ENCODE measurements at regions not wholly inside any gene's neighbourhood (a gene's known extent, or its start where the extent isn't known, plus 50 kb on each side); places are given as distances from the start of the nearest gene placed in this dataset.

DNA sequence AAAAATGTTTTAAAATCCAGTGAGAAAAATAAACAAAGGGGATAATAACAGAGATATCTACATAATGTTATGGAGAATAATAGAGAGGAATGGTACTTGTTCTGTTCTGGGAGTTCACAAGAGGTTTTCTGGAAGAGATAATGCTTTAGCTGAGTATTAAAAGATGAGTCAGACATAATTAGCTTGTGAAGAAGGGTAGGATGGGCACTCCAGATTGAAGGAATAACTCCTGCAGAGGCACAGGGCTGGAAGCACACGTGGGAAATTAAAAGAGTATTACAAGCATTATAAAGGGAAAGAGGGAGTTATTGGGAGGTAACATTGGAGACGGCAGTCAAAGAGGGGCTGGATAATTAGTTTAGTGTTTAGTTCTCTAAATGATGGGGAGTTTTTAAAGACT is 124.9 kb upstream of the BTG1 start:
- TF ChIP-seq EZH2 (IDR thresholded peaks at IDR 0.05) (no peak), FOXP2 (optimal IDR thresholded peaks at IDR 0.05; ENCODE audit: control extremely low read depth, extremely low read length, insufficient read depth) (no peak), POLR2AphosphoS5 (IDR thresholded peaks at IDR 0.05; ENCODE audit: borderline replicate concordance, low read depth, low read length) (no peak)
- DNase-seq (ENCODE audit: low read depth, low spot score): no peak
- Histone ChIP-seq H3K27ac (no peak overlapping the region), H3K9me3 (ENCODE audit: low read depth, low read length) (no peaks in the 10 kb centered on the region), H3K9ac (ENCODE audit: insufficient read length) (no peak overlapping the region), H3K36me3 (ENCODE audit: insufficient read depth, low read length) (no peaks in the 10 kb centered on the region), H3K4me3 (no peak overlapping the region)

DNA sequence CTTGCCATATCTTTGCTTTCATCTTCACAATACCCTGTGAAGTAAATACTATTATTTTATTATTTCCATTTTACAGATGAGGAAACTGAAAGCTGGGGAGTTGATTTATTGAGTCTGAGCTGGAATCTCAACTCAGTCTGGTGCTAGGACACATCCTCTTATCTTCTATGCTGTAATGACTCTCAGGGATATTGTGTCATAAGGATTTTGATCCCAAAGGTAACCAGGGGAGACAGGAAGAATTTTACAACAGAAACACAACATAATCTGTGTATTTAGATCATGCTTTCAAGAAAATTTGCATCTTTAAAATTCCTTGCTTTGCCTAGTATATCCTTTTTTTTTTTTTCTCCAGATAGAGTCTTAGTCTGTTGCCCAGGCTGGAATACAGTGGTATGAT is 123.3 kb upstream of the BTG1 start:
- Histone ChIP-seq H3K9ac (ENCODE audit: insufficient read length) (no peak overlapping the region), H3K36me3 (ENCODE audit: insufficient read depth, low read length) (no peaks in the 10 kb centered on the region), H3K27ac (no peak overlapping the region), H3K4me3 (no peak overlapping the region), H3K9me3 (ENCODE audit: low read depth, low read length) (no peaks in the 10 kb centered on the region)
- no peak for TF ChIP-seq POLR2AphosphoS5 (IDR thresholded peaks at IDR 0.05; ENCODE audit: borderline replicate concordance, low read depth, low read length)
- no peak for TF ChIP-seq EZH2 (IDR thresholded peaks at IDR 0.05)
- no peak for TF ChIP-seq FOXP2 (optimal IDR thresholded peaks at IDR 0.05; ENCODE audit: control extremely low read depth, extremely low read length, insufficient read depth)
- no peak for DNase-seq (ENCODE audit: low read depth, low spot score)

DNA sequence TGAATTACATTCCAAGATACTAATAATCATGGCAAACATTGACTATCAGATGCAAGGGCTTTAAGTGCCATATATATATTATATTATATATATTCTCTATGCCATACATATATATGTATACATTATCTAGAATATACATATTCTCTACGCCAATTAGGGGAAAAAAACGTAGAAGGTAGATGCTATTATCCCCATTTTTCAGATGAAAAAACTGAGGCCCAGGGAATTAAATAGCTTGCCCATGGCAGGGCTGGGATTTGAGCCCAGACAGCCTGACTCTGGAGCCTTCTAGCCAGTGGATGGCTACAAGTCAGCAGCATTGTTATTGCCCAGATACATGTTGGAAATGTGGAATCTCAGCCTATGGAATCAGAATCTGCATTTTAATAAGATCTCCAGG is 116.0 kb upstream of the BTG1 start:
- Histone ChIP-seq H3K36me3 (ENCODE audit: insufficient read depth, low read length) (no peaks in the 10 kb centered on the region), H3K27ac (no peak overlapping the region), H3K9me3 (ENCODE audit: low read depth, low read length) (no peaks in the 10 kb centered on the region), H3K4me3 (no peak overlapping the region), H3K9ac (ENCODE audit: insufficient read length) (no peak overlapping the region)
- no peak for TF ChIP-seq POLR2AphosphoS5 (IDR thresholded peaks at IDR 0.05; ENCODE audit: borderline replicate concordance, low read depth, low read length)
- TF ChIP-seq EZH2 (IDR thresholded peaks at IDR 0.05): no peak
- TF ChIP-seq FOXP2 (optimal IDR thresholded peaks at IDR 0.05; ENCODE audit: control extremely low read depth, extremely low read length, insufficient read depth): no peak
- DNase-seq (ENCODE audit: low read depth, low spot score): no peak

DNA sequence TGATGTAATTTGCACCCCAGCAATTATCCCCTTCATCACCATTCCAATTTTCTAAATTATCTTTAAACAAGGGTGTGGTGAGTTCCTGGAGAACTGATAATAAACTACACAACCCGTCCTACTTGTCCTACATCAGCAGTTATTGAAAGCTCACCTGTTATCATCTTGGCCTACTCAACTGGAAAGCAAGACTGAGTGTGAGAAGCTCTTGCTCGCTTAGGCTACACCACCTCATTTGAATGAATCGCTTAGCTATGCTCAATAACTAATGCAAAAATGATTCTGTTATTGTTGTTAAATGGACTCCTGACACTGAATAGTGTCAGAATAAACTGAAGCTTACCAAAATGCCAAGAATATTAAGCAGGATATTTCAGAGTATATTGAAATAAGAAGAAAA is 115.4 kb upstream of the BTG1 start:
- Histone ChIP-seq H3K27ac (no peak overlapping the region), H3K9ac (ENCODE audit: insufficient read length) (no peak overlapping the region), H3K9me3 (ENCODE audit: low read depth, low read length) (no peaks in the 10 kb centered on the region), H3K36me3 (ENCODE audit: insufficient read depth, low read length) (no peaks in the 10 kb centered on the region), H3K4me3 (no peak overlapping the region)
- TF ChIP-seq POLR2AphosphoS5 (IDR thresholded peaks at IDR 0.05; ENCODE audit: borderline replicate concordance, low read depth, low read length) (no peak), EZH2 (IDR thresholded peaks at IDR 0.05) (no peak), FOXP2 (optimal IDR thresholded peaks at IDR 0.05; ENCODE audit: control extremely low read depth, extremely low read length, insufficient read depth) (no peak)
- DNase-seq (ENCODE audit: low read depth, low spot score): no peak

DNA sequence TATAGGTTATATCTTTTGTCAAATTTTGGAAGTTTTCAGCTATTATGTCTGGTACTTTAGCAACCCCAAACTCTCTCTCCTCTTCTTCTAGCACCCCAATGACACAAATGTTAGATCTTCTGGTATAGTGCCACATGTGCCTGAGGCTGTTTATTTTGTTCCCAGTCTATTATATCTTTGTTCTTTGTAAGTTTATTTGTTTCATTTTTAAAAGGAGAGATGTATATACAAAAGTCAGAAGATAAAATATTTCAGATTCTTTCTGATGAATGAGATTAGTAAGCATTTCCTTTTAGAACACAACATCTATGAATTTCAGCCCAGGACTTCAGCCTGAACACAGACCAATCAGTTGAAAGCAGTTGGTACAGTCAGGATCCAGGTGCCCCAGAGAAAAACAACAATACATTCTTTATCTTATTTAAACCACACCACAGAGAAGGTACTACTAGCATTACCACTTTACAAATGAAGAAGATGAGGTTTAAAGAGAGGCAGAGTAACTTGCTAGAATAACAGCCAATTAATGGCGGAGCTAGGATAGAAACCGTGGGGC is 114.1 kb upstream of the BTG1 start:
- no peaks in the 10 kb centered on the region for H3K9me3 ChIP-seq (ENCODE audit: low read depth, low read length)

DNA sequence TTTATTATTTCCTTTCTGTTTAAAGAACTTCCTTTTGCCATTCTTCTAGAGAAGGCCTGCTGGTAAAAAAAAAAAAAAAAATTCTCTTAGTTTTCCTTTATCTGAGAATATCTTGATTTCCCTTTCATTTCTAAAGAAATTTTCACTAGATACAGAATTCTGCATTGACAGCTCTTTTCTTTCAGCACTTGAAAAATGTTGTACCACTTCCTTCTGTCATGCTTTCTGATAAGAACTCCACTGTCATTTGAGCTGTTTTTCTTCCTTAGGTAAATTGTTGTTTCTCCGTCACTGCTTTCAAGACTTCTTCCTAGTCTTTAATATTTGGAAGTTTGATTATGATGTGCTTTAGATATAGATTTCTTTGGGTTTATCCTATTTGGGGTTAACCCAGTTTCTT is 113.6 kb upstream of the BTG1 start:
- H3K9me3 ChIP-seq (ENCODE audit: low read depth, low read length): no peaks in the 10 kb centered on the region
- H3K27ac ChIP-seq: no peak overlapping the region
- H3K4me3 ChIP-seq: no peak overlapping the region
- TF ChIP-seq FOXP2 (optimal IDR thresholded peaks at IDR 0.05; ENCODE audit: control extremely low read depth, extremely low read length, insufficient read depth) (no peak), POLR2AphosphoS5 (IDR thresholded peaks at IDR 0.05; ENCODE audit: borderline replicate concordance, low read depth, low read length) (no peak), EZH2 (IDR thresholded peaks at IDR 0.05) (no peak)
- DNase-seq (ENCODE audit: low read depth, low spot score): no peak
- no peak overlapping the region for H3K9ac ChIP-seq (ENCODE audit: insufficient read length)
- H3K36me3 ChIP-seq (ENCODE audit: insufficient read depth, low read length): no peaks in the 10 kb centered on the region

More for the DNA sequence above, 114.1 kb upstream of the BTG1 start:
- no peak overlapping the region for H3K9ac ChIP-seq (ENCODE audit: insufficient read length)
- no peak overlapping the region for H3K27ac ChIP-seq
- no peak for TF ChIP-seq POLR2AphosphoS5 (IDR thresholded peaks at IDR 0.05; ENCODE audit: borderline replicate concordance, low read depth, low read length)
- no peak for TF ChIP-seq FOXP2 (optimal IDR thresholded peaks at IDR 0.05; ENCODE audit: control extremely low read depth, extremely low read length, insufficient read depth)
- no peak for TF ChIP-seq EZH2 (IDR thresholded peaks at IDR 0.05)
- DNase-seq (ENCODE audit: low read depth, low spot score): no peak
- H3K36me3 ChIP-seq (ENCODE audit: insufficient read depth, low read length): no peaks in the 10 kb centered on the region
- no peak overlapping the region for H3K4me3 ChIP-seq

DNA sequence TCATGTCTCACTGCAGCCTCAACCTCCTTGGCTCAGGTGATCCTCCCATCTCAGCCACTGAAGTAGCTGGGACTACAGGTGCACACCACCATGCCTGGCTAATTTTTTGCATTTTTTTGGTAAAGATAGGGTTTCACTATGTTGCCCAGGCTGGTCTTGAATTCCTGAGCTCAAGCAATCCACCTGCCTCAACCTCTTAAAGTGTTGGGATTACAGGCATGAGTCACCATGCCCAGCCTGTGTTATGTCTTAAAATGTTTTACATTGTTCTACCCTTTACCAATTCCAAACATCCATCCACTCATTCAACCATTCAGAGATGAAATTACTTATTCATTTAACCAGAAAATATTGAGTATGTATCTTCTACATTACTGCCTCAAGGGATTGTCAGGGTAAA is 111.6 kb upstream of the BTG1 start:
- no peak overlapping the region for H3K27ac ChIP-seq
- TF ChIP-seq POLR2AphosphoS5 (IDR thresholded peaks at IDR 0.05; ENCODE audit: borderline replicate concordance, low read depth, low read length) (no peak), FOXP2 (optimal IDR thresholded peaks at IDR 0.05; ENCODE audit: control extremely low read depth, extremely low read length, insufficient read depth) (no peak), EZH2 (IDR thresholded peaks at IDR 0.05) (no peak)
- H3K9ac ChIP-seq (ENCODE audit: insufficient read length): no peak overlapping the region
- DNase-seq (ENCODE audit: low read depth, low spot score): no peak
- no peaks in the 10 kb centered on the region for H3K9me3 ChIP-seq (ENCODE audit: low read depth, low read length)
- H3K4me3 ChIP-seq: no peak overlapping the region
- no peaks in the 10 kb centered on the region for H3K36me3 ChIP-seq (ENCODE audit: insufficient read depth, low read length)

DNA sequence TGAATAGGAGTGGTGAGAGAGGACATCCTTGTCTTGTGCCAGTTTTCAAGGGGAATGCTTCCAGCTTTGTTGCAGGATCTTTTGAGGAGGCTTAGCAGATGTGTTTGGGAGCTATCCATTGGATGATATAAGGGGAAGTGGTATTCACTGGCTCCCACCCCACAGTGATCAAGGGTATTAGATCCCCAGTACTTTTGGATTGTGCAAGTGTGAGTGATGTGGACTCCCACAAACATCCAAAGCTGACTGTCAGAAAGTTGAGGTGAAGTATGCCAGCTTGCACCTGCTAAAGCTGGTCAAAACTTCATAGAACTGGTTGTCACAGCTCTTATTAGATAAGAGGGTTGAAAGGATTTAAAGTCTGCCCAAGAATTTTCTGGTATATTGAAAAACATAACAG is 110.1 kb upstream of the BTG1 start:
- Histone ChIP-seq H3K9ac (ENCODE audit: insufficient read length) (no peak overlapping the region), H3K9me3 (ENCODE audit: low read depth, low read length) (no peaks in the 10 kb centered on the region), H3K36me3 (ENCODE audit: insufficient read depth, low read length) (no peaks in the 10 kb centered on the region), H3K4me3 (no peak overlapping the region), H3K27ac (no peak overlapping the region)
- no peak for DNase-seq (ENCODE audit: low read depth, low spot score)
- TF ChIP-seq EZH2 (IDR thresholded peaks at IDR 0.05): no peak
- TF ChIP-seq POLR2AphosphoS5 (IDR thresholded peaks at IDR 0.05; ENCODE audit: borderline replicate concordance, low read depth, low read length): no peak
- TF ChIP-seq FOXP2 (optimal IDR thresholded peaks at IDR 0.05; ENCODE audit: control extremely low read depth, extremely low read length, insufficient read depth): no peak

DNA sequence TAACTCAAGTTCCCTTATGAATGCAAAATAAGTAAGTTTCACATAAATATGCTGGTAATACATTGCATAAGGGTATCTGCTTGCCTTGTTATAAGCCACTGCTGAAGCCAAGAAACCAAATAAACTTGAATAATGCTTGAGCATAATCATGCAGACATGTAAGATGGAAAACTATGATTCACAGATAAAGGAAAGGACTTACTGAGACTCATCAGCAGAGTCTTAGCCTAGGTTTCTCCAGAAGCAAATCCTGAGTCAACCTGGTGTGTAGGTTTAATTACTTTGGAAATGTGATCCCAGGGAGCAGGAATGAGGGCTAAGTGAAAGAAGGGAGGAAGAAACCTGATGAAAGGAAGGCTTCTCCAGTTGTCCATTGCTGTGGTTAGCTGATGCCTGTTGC is 107.7 kb upstream of the BTG1 start:
- Histone ChIP-seq H3K36me3 (ENCODE audit: insufficient read depth, low read length) (no peaks in the 10 kb centered on the region), H3K27ac (no peak overlapping the region), H3K4me3 (no peak overlapping the region), H3K9ac (ENCODE audit: insufficient read length) (no peak overlapping the region), H3K9me3 (ENCODE audit: low read depth, low read length) (no peaks in the 10 kb centered on the region)
- TF ChIP-seq POLR2AphosphoS5 (IDR thresholded peaks at IDR 0.05; ENCODE audit: borderline replicate concordance, low read depth, low read length) (no peak), FOXP2 (optimal IDR thresholded peaks at IDR 0.05; ENCODE audit: control extremely low read depth, extremely low read length, insufficient read depth) (no peak), EZH2 (IDR thresholded peaks at IDR 0.05) (no peak)
- DNase-seq (ENCODE audit: low read depth, low spot score): no peak
